Heart left ventricle (tissue), 13 donors: ENCODE measurements at regions not wholly inside any gene's neighbourhood (a gene's known extent, or its start where the extent isn't known, plus 50 kb on each side); places are given as distances from the start of the nearest gene placed in this dataset.

Experiments used
- CTCF ChIP-seq, 12 donors: fragments of 200-600 bp; sonication (generic) in 4 of 12; IDR thresholded peaks; one replicate each; pipeline versions ENCODE4 v1.5.0 to v1.8.0; 2018 to 2022; ENCODE audit warnings: antibody characterized with exemption in 12 of 12, mild to moderate bottlenecking in 5 of 12
- POLR2A ChIP-seq, 2 donors: fragments of 450-650 bp; IDR thresholded peaks; one replicate each; pipeline ENCODE4 v1.6.1; 2017; ENCODE audit warnings: antibody characterized with exemption in 2 of 2, mild to moderate bottlenecking in 2 of 2, moderate library complexity in 2 of 2
- donor health status: ischemic (EF 13 %, LVEDD 7.1; RV severe dilation, severe dysfunction).
- donor health status: DM: no; HTN: yes; CAD: no.
- donor health status: DM: no; HTN: no; CAD: no.
- donor health status: ischemic (EF 25% LVEDD 6.9; RV normal size, moderate dysfunction).
- donor health status: ischemic (EF 25% LVEDD 5.7; RV mildly dilated, moderate dysfunction).
- donor health status: ischemic (EF 35%, LVEDD 5.7; RV mildly dilated, moderate dysfunction).
- donor health status: nonischemic (EF 11% LVEDD 7.7; RV severe dilation, severe dysfunction).
- donor health status: DM: yes; HTN: yes; CAD: no.
- donor health status: PGD.
- donor health status: ischemic (EF 29% LVEDD 5.4; RV normal size, mild dysfunction).
- donor health status: nonischemic (EF 23%, LVEDD 6.1; RV moderate dilation, normal function).

GRCh38 chr9:89963280-89963679, 358.5 kb downstream of the GADD45G start:
- TF ChIP-seq CTCF (IDR thresholded peaks at IDR 0.05) (no peak), POLR2A (IDR thresholded peaks at IDR 0.05) (no peak)
